Keratinocyte (primary cell): ENCODE measurements at regions not wholly inside any gene's neighbourhood (a gene's known extent, or its start where the extent isn't known, plus 50 kb on each side); places are given as distances from the start of the nearest gene placed in this dataset.

Experiments
- DNase-seq: peaks from one replicate; pipeline ENCODE4 v3.0.0-alpha.2; 2011; ENCODE audit warnings: low read depth, missing footprints, low spot score
- FAIRE-seq: peaks from 2 replicates; lab custom pipeline; 2011; peaks lifted over from hg19 to GRCh38; lab: Jason Lieb, UNC
- H2AFZ ChIP-seq: 2 replicates; pipeline ENCODE4 v1.6.0; 2012; ENCODE audit warnings: low read length, control low read depth, inconsistent platforms; ENCODE audit not compliant: control insufficient read depth
- H3K27ac ChIP-seq: 2 replicates; pipeline ENCODE4 v1.5.1; 2011; ENCODE audit warnings: low read length; ENCODE audit not compliant: control insufficient read depth, insufficient read depth
- H3K27me3 ChIP-seq: 3 replicates; pipeline ENCODE4 v1.6.0; 2011; ENCODE audit warnings: low read length; ENCODE audit not compliant: control insufficient read depth, insufficient read depth; ENCODE audit errors: extremely low read depth
- H3K36me3 ChIP-seq, 2 experiments: 2 replicates in 1 of 2; 3 replicates in 1 of 2; pipeline ENCODE4 v1.5.1; 2011; ENCODE audit warnings: low read length in 2 of 2, mild to moderate bottlenecking in 1 of 2; ENCODE audit not compliant: control insufficient read depth in 2 of 2, insufficient read depth in 2 of 2; ENCODE audit errors: extremely low read depth in 1 of 2
- H3K4me1 ChIP-seq: 3 replicates; pipeline ENCODE4 v1.5.1; 2011; ENCODE audit warnings: low read length; ENCODE audit not compliant: control insufficient read depth, insufficient read depth; ENCODE audit errors: extremely low read depth
- H3K4me2 ChIP-seq: 3 replicates; pipeline ENCODE4 v1.6.0; 2011; ENCODE audit warnings: low read depth, low read length; ENCODE audit not compliant: control insufficient read depth, insufficient read depth; ENCODE audit errors: extremely low read depth
- H3K4me3 ChIP-seq, 3 experiments: fragments of 200-600 bp in 1 of 3; sonication (generic) in 1 of 3; 2 replicates in 2 of 3; 3 replicates in 1 of 3; pipeline ENCODE4 v1.5.1; 2011 to 2016; ENCODE audit warnings: low read length in 3 of 3, mild to moderate bottlenecking in 3 of 3, control low read depth in 2 of 3, inconsistent platforms in 1 of 3, low read depth in 1 of 3, mixed read lengths in 1 of 3, mixed run types in 1 of 3, moderate library complexity in 1 of 3; ENCODE audit not compliant: control insufficient read depth in 2 of 3, insufficient read depth in 2 of 3; ENCODE audit errors: extremely low read depth in 1 of 3
- H3K79me2 ChIP-seq: 2 replicates; pipeline ENCODE4 v1.6.0; 2012; ENCODE audit warnings: low read length; ENCODE audit not compliant: control insufficient read depth, insufficient read depth
- H3K9ac ChIP-seq: 3 replicates; pipeline ENCODE4 v1.6.0; 2011; ENCODE audit warnings: low read length; ENCODE audit not compliant: control insufficient read depth, insufficient read depth; ENCODE audit errors: extremely low read depth
- H3K9me1 ChIP-seq: 3 replicates; pipeline ENCODE4 v1.6.0; 2011; ENCODE audit warnings: low read length; ENCODE audit not compliant: control insufficient read depth, insufficient read depth; ENCODE audit errors: extremely low read depth
- H3K9me3 ChIP-seq: 2 replicates; pipeline ENCODE4 v1.5.1; 2012; ENCODE audit warnings: low read depth, low read length; ENCODE audit not compliant: control insufficient read depth
- H4K20me1 ChIP-seq: 3 replicates; pipeline ENCODE4 v1.6.0; 2011; ENCODE audit warnings: low read length; ENCODE audit not compliant: control insufficient read depth, insufficient read depth; ENCODE audit errors: extremely low read depth
- EZH2 ChIP-seq: IDR thresholded peaks from one replicate; pipeline ENCODE4 v1.6.1; 2012; ENCODE audit warnings: inconsistent platforms, mild to moderate bottlenecking, low read length, moderate library complexity
- dilution Hi-C: fragments of 300-500 bp; cut with MboI; formaldehyde crosslinking; loops from one replicate; pipeline ENCODE4 v1.7.0; 2020; ENCODE audit warnings: low sequenced_read_pairs; ENCODE audit not compliant: extremely low pct_ligation_motif_present
- TF ChIP-seq, protein P1 (sequence below), 3 experiments: IDR thresholded peaks in 1 of 3; conservative IDR thresholded peaks in 1 of 3; optimal IDR thresholded peaks in 1 of 3; 2 replicates in 2 of 3; 3 replicates in 1 of 3; pipeline versions ENCODE3 to v1.5.1; 2011; ENCODE audit warnings: low read length in 3 of 3, mild to moderate bottlenecking in 3 of 3, moderate library complexity in 2 of 3, control low read depth in 1 of 3, inconsistent platforms in 1 of 3; ENCODE audit not compliant: insufficient read depth in 2 of 3; ENCODE audit errors: extremely low read depth in 1 of 3

DNA sequence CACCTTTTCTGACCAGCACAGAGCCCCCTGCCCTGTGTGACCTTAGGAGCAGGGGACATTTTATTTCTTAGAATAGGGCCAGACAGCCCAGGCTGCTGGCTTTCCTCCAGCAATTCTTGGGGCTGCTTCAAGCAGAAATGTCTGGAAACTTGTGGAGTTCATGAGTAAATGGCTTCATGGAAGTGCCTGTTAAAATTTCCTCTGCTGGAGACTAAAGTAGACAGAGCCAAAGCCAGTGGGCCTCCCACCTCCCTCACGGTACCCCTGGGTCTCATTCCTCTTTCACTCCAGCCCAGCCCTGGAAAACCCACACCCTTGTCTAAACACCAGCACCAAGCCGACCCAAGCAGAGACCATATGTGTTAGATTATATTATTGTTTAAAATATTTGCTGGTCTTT, 505.5 kb upstream of the ZMIZ1 start:
- dilution Hi-C loops, result no loop called here
- Histone ChIP-seq H3K27ac (no peak overlapping the region), H3K9me1 (no peaks in the 10 kb centered on the region), H3K9ac (no peak overlapping the region), H3K4me1 (no peaks in the 10 kb centered on the region), H3K79me2 (no peaks in the 10 kb centered on the region), H3K27me3 (peaks cover 6% of the 10 kb centered on the region), H2AFZ (no peak overlapping the region), H4K20me1 (peaks cover 2% of the 10 kb centered on the region), H3K36me3 (no peaks in the 10 kb centered on the region), H3K4me2 (no peak overlapping the region), H3K4me3 (no peak overlapping the region), H3K9me3 (no peaks in the 10 kb centered on the region)
- no peak for DNase-seq
- no peak for TF ChIP-seq EZH2
- TF ChIP-seq, protein P1, sequence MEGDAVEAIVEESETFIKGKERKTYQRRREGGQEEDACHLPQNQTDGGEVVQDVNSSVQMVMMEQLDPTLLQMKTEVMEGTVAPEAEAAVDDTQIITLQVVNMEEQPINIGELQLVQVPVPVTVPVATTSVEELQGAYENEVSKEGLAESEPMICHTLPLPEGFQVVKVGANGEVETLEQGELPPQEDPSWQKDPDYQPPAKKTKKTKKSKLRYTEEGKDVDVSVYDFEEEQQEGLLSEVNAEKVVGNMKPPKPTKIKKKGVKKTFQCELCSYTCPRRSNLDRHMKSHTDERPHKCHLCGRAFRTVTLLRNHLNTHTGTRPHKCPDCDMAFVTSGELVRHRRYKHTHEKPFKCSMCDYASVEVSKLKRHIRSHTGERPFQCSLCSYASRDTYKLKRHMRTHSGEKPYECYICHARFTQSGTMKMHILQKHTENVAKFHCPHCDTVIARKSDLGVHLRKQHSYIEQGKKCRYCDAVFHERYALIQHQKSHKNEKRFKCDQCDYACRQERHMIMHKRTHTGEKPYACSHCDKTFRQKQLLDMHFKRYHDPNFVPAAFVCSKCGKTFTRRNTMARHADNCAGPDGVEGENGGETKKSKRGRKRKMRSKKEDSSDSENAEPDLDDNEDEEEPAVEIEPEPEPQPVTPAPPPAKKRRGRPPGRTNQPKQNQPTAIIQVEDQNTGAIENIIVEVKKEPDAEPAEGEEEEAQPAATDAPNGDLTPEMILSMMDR (optimal IDR thresholded peaks at IDR 0.05 in 1 of 3, IDR thresholded peaks at IDR 0.05 in 1 of 3, conservative IDR thresholded peaks at IDR 0.05 in 1 of 3; ENCODE audit: extremely low read depth in 1 of 3, insufficient read depth in 2 of 3, low read length in 3 of 3), result no peak
- FAIRE-seq, result no peak

DNA sequence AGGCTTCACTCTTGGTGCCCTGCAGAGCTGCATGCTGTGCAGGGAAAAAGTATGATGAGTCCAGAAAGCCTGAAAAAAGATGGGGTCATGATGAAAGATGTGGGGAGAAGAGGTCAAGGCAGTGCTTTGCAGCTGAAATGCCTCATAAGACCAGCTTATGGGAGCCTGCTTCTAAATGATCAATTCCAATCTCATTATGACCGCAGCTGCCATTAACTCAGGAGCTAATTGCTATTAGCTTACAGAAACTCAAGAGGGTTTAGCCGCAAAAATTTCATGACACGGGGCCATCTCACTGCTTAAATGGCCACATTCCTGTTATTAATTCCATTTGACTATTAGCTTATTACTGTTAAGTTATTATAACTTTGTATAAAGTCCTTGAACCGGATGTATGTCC, 502.9 kb upstream of the ZMIZ1 start:
- Histone ChIP-seq H3K4me3 (no peak overlapping the region), H3K9ac (no peak overlapping the region), H3K9me3 (no peaks in the 10 kb centered on the region), H3K36me3 (no peaks in the 10 kb centered on the region), H4K20me1 (no peaks in the 10 kb centered on the region), H3K79me2 (no peaks in the 10 kb centered on the region), H3K9me1 (no peaks in the 10 kb centered on the region), H2AFZ (no peak overlapping the region), H3K4me2 (no peak overlapping the region), H3K27me3 (peaks cover 10% of the 10 kb centered on the region), H3K27ac (no peak overlapping the region), H3K4me1 (no peaks in the 10 kb centered on the region)
- no peak for FAIRE-seq
- TF ChIP-seq, protein P1 (optimal IDR thresholded peaks at IDR 0.05 in 1 of 3, IDR thresholded peaks at IDR 0.05 in 1 of 3, conservative IDR thresholded peaks at IDR 0.05 in 1 of 3; ENCODE audit: extremely low read depth in 1 of 3, insufficient read depth in 2 of 3, low read length in 3 of 3), result no peak
- no peak for TF ChIP-seq EZH2
- DNase-seq, result no peak
- dilution Hi-C loops, result no loop called here
